ENCODE measurements at regions not wholly inside any gene's neighbourhood (a gene's known extent, or its start where the extent isn't known, plus 50 kb on each side); places are given as distances from the start of the nearest gene placed in this dataset.

DNA sequence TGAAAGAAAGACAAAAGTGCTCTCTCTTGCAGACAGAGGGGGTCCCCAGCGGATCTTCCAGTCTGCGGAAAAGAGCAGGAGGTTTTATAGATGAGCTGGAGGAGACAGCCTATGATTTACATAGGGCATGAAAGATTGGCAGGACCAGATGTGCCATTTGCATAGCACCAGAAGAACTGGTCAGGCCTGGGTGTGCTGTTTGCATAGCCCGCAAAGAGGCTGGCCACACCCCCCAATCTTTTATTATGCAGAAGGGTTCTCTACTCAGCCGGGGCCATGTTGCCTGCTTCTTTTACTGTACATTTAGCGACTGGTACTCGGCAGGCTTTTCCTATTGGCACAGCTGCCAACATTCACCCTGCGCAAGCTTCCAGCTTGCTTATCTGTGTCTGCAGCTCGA is 317.6 kb downstream of the GALR1 start:
- Histone ChIP-seq H4K20me1 (ENCODE audit: insufficient read depth) (no peaks in the 10 kb centered on the region), H3K9ac (no peak overlapping the region), H3K4me1 (ENCODE audit: low read depth, poor library complexity, severe bottlenecking) (no peaks in the 10 kb centered on the region), H3K79me2 (ENCODE audit: insufficient read depth, low read depth) (no peaks in the 10 kb centered on the region), H2AFZ (ENCODE audit: low read depth) (no peak overlapping the region), H3K27me3 (ENCODE audit: insufficient read depth, low read depth) (no peaks in the 10 kb centered on the region), H3K27ac (no peak overlapping the region), H3K36me3 (ENCODE audit: insufficient read depth) (no peaks in the 10 kb centered on the region), H3K4me3 (IDR thresholded peaks at IDR 0.05; ENCODE audit: insufficient read depth, low read depth, low read length) (no peak overlapping the region), H3K4me2 (no peak overlapping the region)
- TF ChIP-seq, protein P1, sequence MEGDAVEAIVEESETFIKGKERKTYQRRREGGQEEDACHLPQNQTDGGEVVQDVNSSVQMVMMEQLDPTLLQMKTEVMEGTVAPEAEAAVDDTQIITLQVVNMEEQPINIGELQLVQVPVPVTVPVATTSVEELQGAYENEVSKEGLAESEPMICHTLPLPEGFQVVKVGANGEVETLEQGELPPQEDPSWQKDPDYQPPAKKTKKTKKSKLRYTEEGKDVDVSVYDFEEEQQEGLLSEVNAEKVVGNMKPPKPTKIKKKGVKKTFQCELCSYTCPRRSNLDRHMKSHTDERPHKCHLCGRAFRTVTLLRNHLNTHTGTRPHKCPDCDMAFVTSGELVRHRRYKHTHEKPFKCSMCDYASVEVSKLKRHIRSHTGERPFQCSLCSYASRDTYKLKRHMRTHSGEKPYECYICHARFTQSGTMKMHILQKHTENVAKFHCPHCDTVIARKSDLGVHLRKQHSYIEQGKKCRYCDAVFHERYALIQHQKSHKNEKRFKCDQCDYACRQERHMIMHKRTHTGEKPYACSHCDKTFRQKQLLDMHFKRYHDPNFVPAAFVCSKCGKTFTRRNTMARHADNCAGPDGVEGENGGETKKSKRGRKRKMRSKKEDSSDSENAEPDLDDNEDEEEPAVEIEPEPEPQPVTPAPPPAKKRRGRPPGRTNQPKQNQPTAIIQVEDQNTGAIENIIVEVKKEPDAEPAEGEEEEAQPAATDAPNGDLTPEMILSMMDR (conservative IDR thresholded peaks at IDR 0.05; ENCODE audit: low read depth, low read length), result no peak

DNA sequence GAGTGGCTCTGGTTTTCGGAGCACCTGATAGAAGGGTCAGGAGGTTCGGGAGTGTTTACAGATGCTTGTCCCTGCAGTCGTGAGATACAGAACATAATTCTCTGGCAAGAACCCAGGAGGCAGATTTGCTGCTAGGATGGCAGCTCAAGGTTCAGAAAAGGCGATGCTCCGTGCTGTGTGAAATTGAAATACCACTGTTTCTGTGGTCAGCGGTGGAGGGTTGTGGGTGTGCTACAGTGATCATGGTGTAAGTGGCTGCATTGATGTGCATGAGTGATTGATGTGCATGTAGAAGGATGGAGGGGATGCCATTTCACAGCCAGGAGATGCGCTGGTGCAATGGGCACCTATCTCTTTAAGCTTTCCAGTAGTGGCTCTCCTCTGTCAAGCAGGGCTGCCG is 322.1 kb downstream of the GALR1 start:
- Histone ChIP-seq H3K4me3 (IDR thresholded peaks at IDR 0.05; ENCODE audit: insufficient read depth, low read depth, low read length) (no peak overlapping the region), H3K4me1 (ENCODE audit: low read depth, poor library complexity, severe bottlenecking) (no peaks in the 10 kb centered on the region), H3K79me2 (ENCODE audit: insufficient read depth, low read depth) (no peaks in the 10 kb centered on the region), H3K27me3 (ENCODE audit: insufficient read depth, low read depth) (no peaks in the 10 kb centered on the region), H3K9ac (no peak overlapping the region), H3K36me3 (ENCODE audit: insufficient read depth) (no peaks in the 10 kb centered on the region), H3K4me2 (no peak overlapping the region), H3K27ac (no peak overlapping the region), H4K20me1 (ENCODE audit: insufficient read depth) (no peaks in the 10 kb centered on the region), H2AFZ (ENCODE audit: low read depth) (no peak overlapping the region)
- TF ChIP-seq, protein P1 (conservative IDR thresholded peaks at IDR 0.05; ENCODE audit: low read depth, low read length), result no peak

DNA sequence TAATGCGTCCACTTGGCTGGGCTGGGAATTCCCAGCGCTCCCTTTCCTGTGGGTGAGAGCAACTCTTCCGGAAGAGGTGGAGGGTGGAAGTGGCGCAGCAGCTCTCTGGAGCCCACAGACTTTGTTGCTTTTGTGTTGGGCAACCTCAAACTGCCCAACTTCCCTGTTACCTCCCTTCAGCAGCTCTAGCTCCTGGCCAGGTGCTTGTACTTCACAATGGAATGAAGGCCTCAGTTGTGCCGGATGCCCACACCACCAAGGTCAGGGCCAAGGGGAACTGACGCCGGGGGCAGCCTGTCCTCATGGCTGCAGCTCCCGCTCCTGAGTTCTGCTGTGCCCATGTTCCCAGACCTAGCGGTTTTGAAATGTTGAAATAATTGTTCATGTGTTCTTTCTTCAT is 322.9 kb downstream of the GALR1 start:
- Histone ChIP-seq H3K79me2 (ENCODE audit: insufficient read depth, low read depth) (no peaks in the 10 kb centered on the region), H2AFZ (ENCODE audit: low read depth) (no peak overlapping the region), H3K4me3 (IDR thresholded peaks at IDR 0.05; ENCODE audit: insufficient read depth, low read depth, low read length) (no peak overlapping the region), H3K4me1 (ENCODE audit: low read depth, poor library complexity, severe bottlenecking) (no peaks in the 10 kb centered on the region), H3K27ac (no peak overlapping the region), H4K20me1 (ENCODE audit: insufficient read depth) (no peaks in the 10 kb centered on the region), H3K4me2 (no peak overlapping the region), H3K36me3 (ENCODE audit: insufficient read depth) (no peaks in the 10 kb centered on the region), H3K27me3 (ENCODE audit: insufficient read depth, low read depth) (no peaks in the 10 kb centered on the region), H3K9ac (no peak overlapping the region)
- TF ChIP-seq, protein P1 (conservative IDR thresholded peaks at IDR 0.05; ENCODE audit: low read depth, low read length), result no peak

DNA sequence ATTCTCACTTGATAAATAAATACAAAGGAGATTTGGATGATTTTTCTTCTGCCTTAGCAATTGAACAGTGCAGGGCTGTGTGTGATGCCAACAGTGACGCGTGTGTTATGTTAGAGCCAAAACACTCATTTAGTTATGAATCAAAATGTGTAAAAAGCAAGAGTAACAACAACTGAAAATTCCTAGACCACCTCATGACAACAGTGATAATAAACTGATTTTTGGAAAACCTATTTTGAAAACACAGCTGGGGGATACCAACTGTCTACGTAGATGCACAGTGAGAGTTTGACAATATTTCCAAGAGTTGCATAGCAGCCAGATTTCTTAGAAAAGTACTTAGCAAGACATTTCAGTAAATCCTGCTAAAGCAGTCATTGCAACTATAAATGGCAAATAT is 323.9 kb downstream of the GALR1 start:
- Histone ChIP-seq H3K36me3 (ENCODE audit: insufficient read depth) (no peaks in the 10 kb centered on the region), H3K27me3 (ENCODE audit: insufficient read depth, low read depth) (no peaks in the 10 kb centered on the region), H2AFZ (ENCODE audit: low read depth) (no peak overlapping the region), H3K4me3 (IDR thresholded peaks at IDR 0.05; ENCODE audit: insufficient read depth, low read depth, low read length) (no peak overlapping the region), H3K4me2 (no peak overlapping the region), H4K20me1 (ENCODE audit: insufficient read depth) (no peaks in the 10 kb centered on the region), H3K9ac (no peak overlapping the region), H3K79me2 (ENCODE audit: insufficient read depth, low read depth) (no peaks in the 10 kb centered on the region), H3K4me1 (ENCODE audit: low read depth, poor library complexity, severe bottlenecking) (no peaks in the 10 kb centered on the region), H3K27ac (no peak overlapping the region)
- TF ChIP-seq, protein P1 (conservative IDR thresholded peaks at IDR 0.05; ENCODE audit: low read depth, low read length), result no peak

All from KMS-11 (cell line).